Stimulated activated CD4-positive, alpha-beta T cell treated with anti-CD3 and anti-CD28 coated beads, Interleukin-12 subunit alpha, Interleukin-12 subunit beta, amount 100 ng/mL, for 24 hours (primary cell): ENCODE measurements at regions not wholly inside any gene's neighbourhood (a gene's known extent, or its start where the extent isn't known, plus 50 kb on each side); places are given as distances from the start of the nearest gene placed in this dataset.
"Not testable (repeated sequence)": the region's sequence is repeated elsewhere in the genome, so short reads cannot be mapped to it uniquely, and the experiment has no call there.

Source experiments
- DNase-seq, 2 experiments: peaks; one replicate each; pipeline ENCODE4 v3.0.0-alpha.2; 2020; ENCODE audit warnings: low read depth in 2 of 2

- DNase-seq: no peak
Measured at GRCh38 chr10:34907743-34908430, 92.8 kb upstream of the PARD3 start.

DNA sequence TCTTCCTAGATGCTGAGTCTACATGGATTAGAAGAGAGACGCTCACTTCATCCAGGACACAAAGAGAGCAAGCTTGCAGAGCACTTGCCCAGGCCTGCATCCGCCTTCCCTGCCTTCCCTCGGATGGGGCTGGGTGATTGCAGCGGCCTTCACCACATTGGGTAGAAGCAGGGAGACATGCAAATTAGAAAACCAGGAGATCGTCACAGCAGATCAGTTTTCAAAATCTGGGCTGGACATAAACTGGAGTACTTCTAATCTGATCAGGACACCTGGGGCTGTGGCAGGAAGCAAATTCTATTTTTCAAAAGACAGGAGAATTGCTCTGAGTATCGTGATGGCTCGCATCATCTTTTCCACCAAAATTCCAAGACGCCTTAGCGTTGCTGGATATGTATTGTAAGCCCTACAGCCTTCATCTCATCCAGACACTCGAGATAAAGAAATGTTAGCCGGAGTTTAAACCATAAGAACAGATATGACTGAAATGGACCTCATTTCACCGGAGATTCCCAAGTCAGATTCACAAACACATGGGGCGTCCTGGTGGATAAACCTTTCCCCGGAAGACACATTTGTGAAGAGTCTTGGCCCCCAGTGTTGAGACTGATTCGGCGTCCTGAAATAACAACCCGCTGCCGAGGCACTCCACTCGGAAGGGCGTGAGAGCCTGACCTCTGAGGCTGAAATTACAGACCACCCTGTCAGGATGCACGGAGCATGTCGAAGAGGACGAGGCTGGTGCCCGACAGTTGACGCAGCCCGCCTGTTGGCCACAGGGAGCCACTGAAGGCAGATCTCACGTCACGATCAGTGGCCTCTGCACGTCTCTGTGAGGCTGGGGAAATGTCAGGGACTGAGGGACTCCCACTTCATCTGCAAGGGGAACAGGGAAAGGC is 91.2 kb upstream of the PARD3 start:
- DNase-seq: no peak

- DNase-seq: no peak
Measured at GRCh38 chr10:34905200-34905927, 90.3 kb upstream of the PARD3 start.

DNA sequence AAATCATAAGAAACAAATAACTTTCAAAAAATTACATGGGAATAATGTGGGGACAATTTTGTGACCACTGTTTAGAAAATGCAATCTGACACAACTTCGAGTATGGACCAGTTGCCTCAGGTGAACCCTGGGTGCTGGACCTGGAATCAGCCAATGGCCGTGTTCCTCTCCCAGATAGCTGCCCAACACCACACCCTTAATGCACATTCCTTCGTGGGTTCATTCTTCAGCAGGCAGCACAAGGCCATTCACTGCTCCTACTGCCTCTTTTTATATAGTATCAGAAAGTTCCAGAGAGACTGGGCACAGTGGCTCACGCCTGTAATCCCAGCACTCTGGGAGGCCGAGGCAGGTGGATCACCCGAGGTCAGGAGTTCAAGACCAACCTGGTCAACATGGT is 89.1 kb upstream of the PARD3 start:
- no peak for DNase-seq

DNA sequence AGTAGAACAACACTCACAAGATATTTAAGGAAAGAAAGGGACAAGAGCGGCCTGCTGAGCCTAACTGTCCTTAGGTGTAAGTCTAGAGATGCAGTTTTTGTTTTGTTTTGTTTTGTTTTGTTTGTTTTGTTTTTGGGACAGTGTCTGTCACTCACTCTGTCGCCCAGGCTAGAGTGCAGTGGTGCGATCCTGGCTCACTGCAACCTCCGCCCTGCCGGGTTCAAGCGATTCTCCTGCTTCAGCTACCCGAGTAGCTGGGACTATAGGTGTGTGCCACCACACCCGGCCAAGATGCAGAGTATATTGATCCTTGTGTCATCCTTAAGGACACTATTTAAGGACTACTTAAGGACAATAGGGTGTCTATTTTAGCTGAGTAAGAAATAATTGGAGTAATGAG is 84.1 kb upstream of the PARD3 start:
- no peak for DNase-seq

DNA sequence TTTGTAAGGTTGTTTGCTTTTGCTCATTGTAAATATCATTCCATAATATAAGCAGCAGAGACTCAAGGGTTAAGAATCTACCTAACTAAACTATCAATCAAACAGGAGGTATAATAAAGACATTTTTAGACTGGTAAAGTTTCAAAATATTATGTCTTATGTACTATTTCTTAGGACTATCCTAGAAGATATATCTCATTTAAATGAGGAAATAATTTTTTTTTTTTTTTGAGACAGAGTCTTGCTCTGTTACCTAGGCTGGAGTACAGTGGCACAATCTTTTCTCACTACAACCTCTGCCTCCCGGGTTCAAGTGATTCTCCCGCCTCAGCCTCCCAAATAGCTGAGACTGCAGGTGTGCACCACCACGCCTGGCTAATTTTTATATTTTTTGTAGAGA is 80.9 kb upstream of the PARD3 start:
- DNase-seq: no peak

- DNase-seq: not testable (repeated sequence)
Measured at GRCh38 chr10:34895046-34895445, 80.0 kb upstream of the PARD3 start.

GRCh38 chr10:34892521-34892920 is 77.4 kb upstream of the PARD3 start:
- not testable (repeated sequence) for DNase-seq

- no peak for DNase-seq
Measured at GRCh38 chr10:34890939-34891338, 75.8 kb upstream of the PARD3 start.

GRCh38 chr10:34889004-34889869 is 74.1 kb upstream of the PARD3 start:
- no peak for DNase-seq

GRCh38 chr10:34886906-34887642 is 72.0 kb upstream of the PARD3 start:
- no peak for DNase-seq

GRCh38 chr10:34885898-34886297 is 70.8 kb upstream of the PARD3 start:
- no peak for DNase-seq

DNA sequence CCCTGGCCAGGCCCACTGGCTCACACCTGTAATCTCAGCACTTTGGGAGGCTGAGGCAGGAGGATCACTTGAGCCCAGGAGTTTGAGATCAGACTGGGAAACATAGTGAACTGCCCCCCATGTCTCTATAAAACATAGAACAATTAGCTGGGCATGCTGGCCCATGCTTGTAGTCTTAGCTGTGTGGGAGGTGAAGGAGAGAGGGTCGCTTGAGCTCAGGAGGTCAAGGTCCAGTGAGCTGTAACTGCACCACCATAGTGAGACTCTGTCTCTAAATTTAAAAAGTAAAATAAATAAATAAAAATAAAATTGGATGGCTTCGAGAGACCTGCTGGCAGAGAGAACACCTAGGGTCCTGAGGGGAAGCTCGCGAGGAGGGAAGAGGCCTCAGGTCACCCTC is 69.9 kb upstream of the PARD3 start:
- DNase-seq: no peak

DNA sequence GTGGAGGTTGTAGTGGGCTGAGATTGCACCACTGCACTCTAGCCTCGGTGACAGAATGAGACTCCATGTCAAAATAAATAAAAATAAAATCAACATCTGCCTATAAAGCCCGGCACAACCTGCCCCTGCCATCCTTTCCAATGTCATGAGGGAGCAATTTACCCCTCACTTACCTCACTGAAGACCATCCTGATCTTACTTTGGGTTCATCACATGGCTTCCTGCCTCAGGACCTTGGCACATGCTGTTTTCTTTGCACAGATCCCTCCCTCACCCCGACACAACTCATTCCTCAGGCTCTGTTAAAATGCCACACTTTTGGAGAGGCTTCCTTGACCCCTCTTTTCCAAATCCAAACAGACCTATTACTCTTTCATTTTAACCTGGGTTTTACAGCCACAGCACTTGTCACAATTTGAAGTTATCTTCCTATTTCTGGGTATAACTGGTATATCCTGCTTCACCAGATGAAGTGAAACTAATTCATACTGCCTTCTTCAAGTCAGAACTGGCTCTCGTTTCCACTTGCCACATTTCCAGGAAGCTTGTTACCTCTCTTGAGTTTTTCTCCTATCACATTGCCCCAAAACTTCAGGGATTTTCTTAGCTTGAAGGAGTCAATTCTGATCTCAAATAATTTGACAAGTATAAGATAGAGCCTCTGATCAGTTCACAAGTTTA is 69.3 kb upstream of the PARD3 start:
- DNase-seq: no peak

- no peak for DNase-seq
Measured at GRCh38 chr10:34880817-34881216, 65.7 kb upstream of the PARD3 start.

- not testable (repeated sequence) for DNase-seq
Measured at GRCh38 chr10:34878651-34879050, 63.6 kb upstream of the PARD3 start.

DNA sequence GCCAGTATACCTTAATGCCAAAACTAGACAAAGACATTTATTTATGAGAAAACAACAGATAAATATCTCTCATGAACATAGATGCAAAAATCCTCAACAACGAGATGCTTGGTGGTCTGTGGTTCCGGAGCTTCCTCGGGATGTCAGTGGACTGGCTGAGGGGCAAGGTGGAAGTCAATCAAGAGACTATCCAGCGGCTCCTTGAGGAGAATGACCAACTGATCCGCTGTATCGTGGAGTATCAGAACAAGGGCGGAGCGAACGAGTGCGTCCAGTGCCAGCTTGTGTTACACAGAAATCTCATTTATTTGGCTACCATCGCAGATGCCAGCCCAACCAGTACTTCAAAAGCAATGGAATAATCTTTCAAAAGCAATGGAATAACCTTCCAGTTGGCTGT is 60.0 kb upstream of the PARD3 start:
- no peak for DNase-seq

DNA sequence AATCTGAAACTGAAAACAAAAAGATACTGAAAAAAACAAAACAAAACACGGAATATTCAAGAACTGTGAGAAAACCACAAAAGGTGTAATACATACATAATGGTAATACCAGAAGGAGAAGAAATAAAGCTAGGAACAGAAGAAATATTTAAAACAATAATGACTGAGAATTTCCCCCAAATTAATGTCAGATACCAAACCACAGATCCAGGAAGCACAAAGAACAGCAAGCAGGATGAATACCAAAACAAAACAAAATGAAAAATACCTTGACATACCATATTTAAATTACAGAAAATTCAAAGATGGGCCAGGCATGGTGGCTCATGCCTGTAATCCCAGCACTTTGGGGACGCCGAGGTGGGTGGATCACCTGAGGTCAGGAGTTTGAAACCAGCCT is 57.7 kb upstream of the PARD3 start:
- no peak for DNase-seq

DNA sequence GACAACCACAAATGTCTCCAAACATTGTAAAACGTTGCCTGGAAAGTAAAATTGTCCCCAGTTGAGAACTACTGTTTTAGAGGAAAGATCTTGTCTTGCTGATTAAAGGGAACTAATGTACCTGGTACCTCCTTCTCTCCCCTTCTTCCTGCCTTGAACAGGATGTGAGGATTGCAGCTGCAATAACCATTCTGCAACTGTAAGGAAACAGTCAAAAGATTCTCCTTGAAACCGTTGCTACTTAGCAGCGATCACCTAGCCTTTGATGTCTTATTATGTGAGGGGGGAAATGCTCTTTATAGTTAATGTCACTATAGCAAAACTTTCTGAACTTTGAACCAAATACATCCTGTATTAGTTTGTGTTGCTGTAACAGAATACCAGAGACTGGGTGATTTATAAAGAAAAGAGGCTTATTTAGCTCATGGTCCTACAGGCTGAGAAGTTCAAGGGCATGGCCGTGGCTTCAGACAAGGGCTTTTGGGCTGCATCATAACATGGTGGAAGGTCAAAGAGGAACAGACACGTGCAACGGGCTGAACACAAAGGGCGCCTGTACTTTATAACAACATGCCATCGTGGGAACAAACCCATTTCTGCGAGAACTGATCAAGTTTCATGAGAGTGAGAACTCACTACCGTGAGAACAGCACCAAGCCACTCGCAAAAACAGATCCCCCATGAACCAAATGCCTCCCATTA is 54.2 kb upstream of the PARD3 start:
- DNase-seq: no peak

GRCh38 chr10:34868589-34868988 is 53.5 kb upstream of the PARD3 start:
- DNase-seq: no peak
